Rectal smooth muscle tissue (tissue), 1 donor: ENCODE measurements at regions not wholly inside any gene's neighbourhood (a gene's known extent, or its start where the extent isn't known, plus 50 kb on each side); places are given as distances from the start of the nearest gene placed in this dataset.

Experiments used
- H3K27ac ChIP-seq: one replicate; pipeline ENCODE4 v1.7.0; 2013; ENCODE audit warnings: low read depth, low read length, inconsistent platforms
- H3K27me3 ChIP-seq: one replicate; pipeline ENCODE4 v1.7.0; 2013; ENCODE audit warnings: low read length; ENCODE audit not compliant: control insufficient read depth, insufficient read depth
- H3K36me3 ChIP-seq: one replicate; pipeline ENCODE4 v1.7.0; 2013; ENCODE audit warnings: low read length; ENCODE audit not compliant: control insufficient read depth, insufficient read depth
- H3K4me1 ChIP-seq: one replicate; pipeline ENCODE4 v1.7.0; 2013; ENCODE audit warnings: low read length; ENCODE audit not compliant: control insufficient read depth, insufficient read depth
- H3K4me3 ChIP-seq: one replicate; pipeline ENCODE4 v1.7.0; 2013; ENCODE audit warnings: low read length
- H3K9ac ChIP-seq: one replicate; pipeline ENCODE4 v1.7.0; 2013; ENCODE audit warnings: low read length

GRCh38 chr2:217216982-217217381 is 357.1 kb upstream of the TNP1 start:
- no peak overlapping the region for H3K4me3 ChIP-seq
- no peaks in the 10 kb centered on the region for H3K4me1 ChIP-seq
- H3K27ac ChIP-seq = no peak overlapping the region
- no peak overlapping the region for H3K9ac ChIP-seq
- no peaks in the 10 kb centered on the region for H3K27me3 ChIP-seq
- H3K36me3 ChIP-seq = no peaks in the 10 kb centered on the region

GRCh38 chr2:217216316-217216715 is 356.5 kb upstream of the TNP1 start:
- H3K4me1 ChIP-seq = no peaks in the 10 kb centered on the region

GRCh38 chr2:217215877-217216276 is 356.0 kb upstream of the TNP1 start:
- Histone ChIP-seq H3K4me3 (no peak overlapping the region), H3K27ac (no peak overlapping the region), H3K4me1 (no peaks in the 10 kb centered on the region), H3K9ac (no peak overlapping the region), H3K36me3 (no peaks in the 10 kb centered on the region), H3K27me3 (no peaks in the 10 kb centered on the region)

More at GRCh38 chr2:217216316-217216715, 356.5 kb upstream of the TNP1 start:
- Histone ChIP-seq H3K27me3 (no peaks in the 10 kb centered on the region), H3K36me3 (no peaks in the 10 kb centered on the region), H3K27ac (no peak overlapping the region), H3K4me3 (no peak overlapping the region), H3K9ac (no peak overlapping the region)

- Histone ChIP-seq H3K4me1 (no peaks in the 10 kb centered on the region), H3K9ac (no peak overlapping the region), H3K4me3 (no peak overlapping the region), H3K27me3 (no peaks in the 10 kb centered on the region), H3K36me3 (no peaks in the 10 kb centered on the region), H3K27ac (no peak overlapping the region)
These were observed 349.0 kb upstream of the TNP1 start for GRCh38 chr2:217208867-217209266.

- Histone ChIP-seq H3K4me1 (no peaks in the 10 kb centered on the region), H3K4me3 (no peak overlapping the region), H3K27me3 (no peaks in the 10 kb centered on the region), H3K36me3 (no peaks in the 10 kb centered on the region), H3K9ac (no peak overlapping the region), H3K27ac (no peak overlapping the region)
These were observed 347.8 kb upstream of the TNP1 start for GRCh38 chr2:217207699-217208010.

- no peaks in the 10 kb centered on the region for H3K36me3 ChIP-seq
- no peaks in the 10 kb centered on the region for H3K4me1 ChIP-seq
- H3K27me3 ChIP-seq = no peaks in the 10 kb centered on the region
- H3K9ac ChIP-seq = no peak overlapping the region
- no peak overlapping the region for H3K4me3 ChIP-seq
- no peak overlapping the region for H3K27ac ChIP-seq
These were observed 347.2 kb upstream of the TNP1 start for GRCh38 chr2:217206907-217207698.

GRCh38 chr2:217206016-217206725 is 346.3 kb upstream of the TNP1 start:
- H3K27me3 ChIP-seq = no peaks in the 10 kb centered on the region
- H3K4me3 ChIP-seq = no peak overlapping the region
- H3K9ac ChIP-seq = no peak overlapping the region
- no peak overlapping the region for H3K27ac ChIP-seq
- H3K4me1 ChIP-seq = no peaks in the 10 kb centered on the region
- H3K36me3 ChIP-seq = no peaks in the 10 kb centered on the region

- H3K27me3 ChIP-seq = no peaks in the 10 kb centered on the region
- H3K9ac ChIP-seq = no peak overlapping the region
- no peaks in the 10 kb centered on the region for H3K4me1 ChIP-seq
- H3K4me3 ChIP-seq = no peak overlapping the region
- H3K36me3 ChIP-seq = no peaks in the 10 kb centered on the region
- H3K27ac ChIP-seq = no peak overlapping the region
These were observed 344.5 kb upstream of the TNP1 start for GRCh38 chr2:217204358-217204757.

- no peaks in the 10 kb centered on the region for H3K36me3 ChIP-seq
- no peak overlapping the region for H3K27ac ChIP-seq
These were observed 343.2 kb upstream of the TNP1 start for GRCh38 chr2:217203086-217203485.

GRCh38 chr2:217199255-217199630 is 339.4 kb upstream of the TNP1 start:
- H3K4me1 ChIP-seq = no peaks in the 10 kb centered on the region
- no peaks in the 10 kb centered on the region for H3K27me3 ChIP-seq
- no peak overlapping the region for H3K4me3 ChIP-seq
- no peak overlapping the region for H3K9ac ChIP-seq
- H3K27ac ChIP-seq = no peak overlapping the region
- no peaks in the 10 kb centered on the region for H3K36me3 ChIP-seq

More at GRCh38 chr2:217203086-217203485, 343.2 kb upstream of the TNP1 start:
- no peak overlapping the region for H3K9ac ChIP-seq
- no peaks in the 10 kb centered on the region for H3K27me3 ChIP-seq
- H3K4me3 ChIP-seq = no peak overlapping the region
- no peaks in the 10 kb centered on the region for H3K4me1 ChIP-seq

- H3K27me3 ChIP-seq = no peaks in the 10 kb centered on the region
- no peaks in the 10 kb centered on the region for H3K4me1 ChIP-seq
- no peak overlapping the region for H3K27ac ChIP-seq
- H3K36me3 ChIP-seq = no peaks in the 10 kb centered on the region
- H3K4me3 ChIP-seq = no peak overlapping the region
- no peak overlapping the region for H3K9ac ChIP-seq
These were observed 336.0 kb upstream of the TNP1 start for GRCh38 chr2:217195658-217196446.

GRCh38 chr2:217195016-217195415 is 335.2 kb upstream of the TNP1 start:
- Histone ChIP-seq H3K36me3 (no peaks in the 10 kb centered on the region), H3K4me3 (no peak overlapping the region), H3K9ac (no peak overlapping the region), H3K27ac (no peak overlapping the region), H3K27me3 (no peaks in the 10 kb centered on the region), H3K4me1 (no peaks in the 10 kb centered on the region)
